SK-N-SH (cell line): ENCODE measurements at regions not wholly inside any gene's neighbourhood (a gene's known extent, or its start where the extent isn't known, plus 50 kb on each side); places are given as distances from the start of the nearest gene placed in this dataset.

Experiments
- CTCF ChIA-PET: fragments of 300-600, 350-600 bp; formaldehyde crosslinking; extraction: SDS; loops from one replicate; lab custom pipeline; 2021; lab: Yijun Ruan, JAX
- POLR2A ChIA-PET: fragments of 350-600 bp; sonication (Branson Sonifier 250); formaldehyde crosslinking; extraction: SDS; loops from one replicate; lab custom pipeline; 2020; ENCODE audit warnings: antibody characterized with exemption, inconsistent platforms; lab: Yijun Ruan, JAX
- DNase-seq: peaks from one replicate; pipeline ENCODE4 v3.0.0; 2012
- H2AFZ ChIP-seq: fragments of 200-600 bp; sonication (generic); 2 replicates; pipeline ENCODE4 v1.8.1; 2016; ENCODE audit warnings: antibody characterized with exemption, mild to moderate bottlenecking, low read depth
- H3F3A ChIP-seq: fragments of 200-600 bp; sonication (generic); replicated peaks from 2 replicates; pipeline ENCODE3; 2016; ENCODE audit warnings: antibody characterized with exemption, mild to moderate bottlenecking; ENCODE audit not compliant: insufficient read depth
- H3K27ac ChIP-seq, 2 experiments: fragments of 200-500 bp in 1 of 2; fragments of 200-600 bp in 1 of 2; sonication (Bioruptor generic) in 1 of 2; sonication (generic), shearing (Covaris generic) in 1 of 2; 2 replicates each; pipeline versions ENCODE4 v1.5.1 to v1.6.1; 2014 to 2016; ENCODE audit warnings: low read depth in 2 of 2, inconsistent platforms in 1 of 2, low read length in 1 of 2, mild to moderate bottlenecking in 1 of 2, mixed read lengths in 1 of 2
- H3K27me3 ChIP-seq: fragments of 200-600 bp; sonication (generic), shearing (Covaris generic); 2 replicates; pipeline ENCODE4 v1.6.1; 2016; ENCODE audit warnings: mixed run types; ENCODE audit not compliant: insufficient read depth
- H3K36me3 ChIP-seq, 2 experiments: fragments of 200-500 bp in 1 of 2; fragments of 200-600 bp in 1 of 2; sonication (Bioruptor generic) in 1 of 2; sonication (generic) in 1 of 2; replicated peaks in 1 of 2; 2 replicates each; pipeline versions ENCODE3 to v1.5.1; 2014 to 2016; ENCODE audit warnings: low read length in 1 of 2, mild to moderate bottlenecking in 1 of 2; ENCODE audit not compliant: insufficient read depth in 2 of 2, control insufficient read depth in 1 of 2
- H3K4me1 ChIP-seq, 2 experiments: fragments of 200-500 bp in 1 of 2; fragments of 200-600 bp in 1 of 2; sonication (Bioruptor generic) in 1 of 2; sonication (generic), shearing (Covaris generic) in 1 of 2; 2 replicates each; pipeline versions ENCODE4 v1.5.1 to v1.6.1; 2014 to 2016; ENCODE audit warnings: low read depth in 1 of 2, low read length in 1 of 2, mixed run types in 1 of 2; ENCODE audit not compliant: insufficient read depth in 2 of 2, control insufficient read depth in 1 of 2
- H3K4me2 ChIP-seq: fragments of 200-600 bp; sonication (generic), shearing (Covaris generic); 2 replicates; pipeline ENCODE4 v1.6.1; 2017; ENCODE audit warnings: mixed run types
- H3K4me3 ChIP-seq, 2 experiments: fragments of 200-500 bp in 1 of 2; fragments of 200-600 bp in 1 of 2; sonication (Bioruptor generic) in 1 of 2; sonication (generic), shearing (Covaris generic) in 1 of 2; 2 replicates each; pipeline versions ENCODE4 v1.5.1 to v1.8.1; 2014 to 2016; ENCODE audit warnings: low read depth in 2 of 2, inconsistent platforms in 1 of 2, low read length in 1 of 2, mild to moderate bottlenecking in 1 of 2, mixed read lengths in 1 of 2, moderate library complexity in 1 of 2
- H3K79me2 ChIP-seq: fragments of 200-600 bp; sonication (generic); 2 replicates; pipeline ENCODE4 v1.8.1; 2017; ENCODE audit warnings: mild to moderate bottlenecking; ENCODE audit not compliant: insufficient read depth
- H3K9ac ChIP-seq: fragments of 200-600 bp; sonication (generic); 2 replicates; pipeline ENCODE4 v1.6.1; 2017; ENCODE audit warnings: mixed run types
- H3K9me2 ChIP-seq: fragments of 200-600 bp; sonication (generic); 2 replicates; pipeline ENCODE4 v1.6.1; 2017; ENCODE audit warnings: mixed run types
- H3K9me3 ChIP-seq: fragments of 200-600 bp; sonication (generic); 2 replicates; pipeline ENCODE4 v1.6.1; 2017; ENCODE audit warnings: mixed run types, mild to moderate bottlenecking, moderate library complexity
- H4K20me1 ChIP-seq: fragments of 200-600 bp; sonication (generic); 2 replicates; pipeline ENCODE4 v1.6.1; 2017; ENCODE audit warnings: mild to moderate bottlenecking, mixed run types; ENCODE audit not compliant: insufficient read depth
- CHD2 ChIP-seq: fragments of 150-350 bp; IDR thresholded peaks from 2 replicates; pipeline ENCODE4 v1.6.1; 2018; ENCODE audit warnings: low read length; ENCODE audit not compliant: partially characterized antibody
- ELF1 ChIP-seq: IDR thresholded peaks from 2 replicates; pipeline ENCODE4 v1.4.0; 2012
- EZH2phosphoT487 ChIP-seq: fragments of 200-600 bp; sonication (generic); IDR thresholded peaks from 2 replicates; pipeline ENCODE4 v1.6.1; 2017; ENCODE audit warnings: low read depth, mixed run types, mild to moderate bottlenecking, antibody characterized with exemption, moderate library complexity, borderline replicate concordance
- FOXM1 ChIP-seq: IDR thresholded peaks from 2 replicates; pipeline ENCODE4 v1.4.0; 2012; ENCODE audit warnings: low read depth, mild to moderate bottlenecking
- JUND ChIP-seq: IDR thresholded peaks from 2 replicates; pipeline ENCODE4 v1.4.0; 2012
- MXI1 ChIP-seq: IDR thresholded peaks from 2 replicates; pipeline ENCODE4 v1.6.1; 2012; ENCODE audit warnings: mild to moderate bottlenecking, low read depth, low read length, improper control_type of control experiment
- NFIC ChIP-seq: IDR thresholded peaks from 2 replicates; pipeline ENCODE4 v1.4.0; 2012; ENCODE audit warnings: borderline replicate concordance
- NRF1 ChIP-seq: IDR thresholded peaks from 2 replicates; pipeline ENCODE4 v1.6.1; 2012; ENCODE audit warnings: low read depth, mild to moderate bottlenecking, low read length
- POLR2AphosphoS5 ChIP-seq: IDR thresholded peaks from 2 replicates; pipeline ENCODE4 v1.6.1; 2012; ENCODE audit warnings: low read depth, low read length
- RCOR1 ChIP-seq: fragments of 150-350 bp; IDR thresholded peaks from 2 replicates; pipeline ENCODE4 v1.6.1; 2017; ENCODE audit warnings: antibody characterized with exemption, low read length
- RFX5 ChIP-seq: IDR thresholded peaks from 2 replicates; pipeline ENCODE4 v1.6.1; 2012; ENCODE audit warnings: mild to moderate bottlenecking, improper control_type of control experiment, low read length
- TAF1 ChIP-seq: IDR thresholded peaks from 2 replicates; pipeline ENCODE4 v1.6.1; 2012; ENCODE audit warnings: low read depth, mild to moderate bottlenecking, low read length, moderate library complexity, borderline replicate concordance
- WGBS: methylation state at CpG from one replicate; pipeline ENCODE4 v1.1.6; 2017; ENCODE audit warnings: low lambda C conversion rate; 5-methylcytosine and 5-hydroxymethylcytosine counted together
- TF ChIP-seq, protein P1 (sequence below): IDR thresholded peaks from 2 replicates; pipeline ENCODE4 v1.4.0; 2012; ENCODE audit warnings: low read depth
- TF ChIP-seq, protein P2 (sequence below): fragments of 150-350 bp; IDR thresholded peaks from 2 replicates; pipeline ENCODE4 v1.6.1; 2017; ENCODE audit warnings: antibody characterized with exemption, low read length, low read depth, borderline replicate concordance
- TF ChIP-seq, protein P3 (sequence below): IDR thresholded peaks from 2 replicates; pipeline ENCODE4 v1.6.1; 2012; ENCODE audit warnings: mild to moderate bottlenecking, low read depth, low read length, moderate library complexity
- TF ChIP-seq, protein P4 (sequence below): fragments of 200-600 bp; sonication (generic); IDR thresholded peaks from 2 replicates; pipeline ENCODE4 v1.6.1; 2017; ENCODE audit warnings: antibody characterized with exemption, mild to moderate bottlenecking, moderate library complexity
- TF ChIP-seq, protein P5 (sequence below): IDR thresholded peaks from 2 replicates; pipeline ENCODE4 v1.4.0; 2012; ENCODE audit warnings: low read depth, borderline replicate concordance
- TF ChIP-seq, protein P6 (sequence below): fragments of 150-350 bp; IDR thresholded peaks from 2 replicates; pipeline ENCODE4 v1.6.1; 2016; ENCODE audit warnings: mild to moderate bottlenecking, low read depth, low read length

DNA sequence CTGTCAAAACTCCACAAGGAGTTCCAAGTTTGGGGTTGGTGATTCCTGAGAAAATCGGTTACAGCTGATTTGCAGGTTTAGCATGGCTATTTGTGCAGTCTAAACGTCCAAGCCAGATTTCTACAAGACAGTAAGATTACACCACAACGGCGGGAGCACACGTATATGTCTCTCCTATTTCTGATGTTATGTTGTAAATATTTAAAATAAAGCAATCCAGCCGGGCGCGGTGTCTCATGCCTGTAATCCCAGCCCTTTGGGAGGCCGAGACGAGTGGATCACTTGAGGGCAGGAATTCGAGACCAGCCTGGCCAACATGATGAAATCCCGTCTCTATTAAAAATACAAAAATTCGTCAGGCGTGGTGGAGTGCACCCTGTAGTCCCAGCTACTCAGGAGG is 106.8 kb upstream of the IGF1R start:
- Histone ChIP-seq H3K4me2 (no peak overlapping the region), H3K36me3 (no peaks in the 10 kb centered on the region), H3F3A (no peaks in the 10 kb centered on the region), H3K9ac (no peak overlapping the region), H3K9me2 (no peaks in the 10 kb centered on the region), H4K20me1 (no peaks in the 10 kb centered on the region), H3K79me2 (no peaks in the 10 kb centered on the region), H2AFZ (no peak overlapping the region), H3K27ac (no peak overlapping the region), H3K27me3 (peaks cover 25% of the 10 kb centered on the region; the same call in 1 of the 2 replicates), H3K4me1 (no peaks in the 10 kb centered on the region), H3K4me3 (no peak overlapping the region), H3K9me3 (no peaks in the 10 kb centered on the region)
- DNase-seq: no peak
- TF ChIP-seq, protein P1, sequence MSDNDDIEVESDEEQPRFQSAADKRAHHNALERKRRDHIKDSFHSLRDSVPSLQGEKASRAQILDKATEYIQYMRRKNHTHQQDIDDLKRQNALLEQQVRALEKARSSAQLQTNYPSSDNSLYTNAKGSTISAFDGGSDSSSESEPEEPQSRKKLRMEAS: no peak
- TF ChIP-seq NFIC (no peak), ELF1 (no peak), POLR2AphosphoS5 (no peak), RCOR1 (no peak), FOXM1 (no peak), MXI1 (no peak)
- TF ChIP-seq, protein P2, sequence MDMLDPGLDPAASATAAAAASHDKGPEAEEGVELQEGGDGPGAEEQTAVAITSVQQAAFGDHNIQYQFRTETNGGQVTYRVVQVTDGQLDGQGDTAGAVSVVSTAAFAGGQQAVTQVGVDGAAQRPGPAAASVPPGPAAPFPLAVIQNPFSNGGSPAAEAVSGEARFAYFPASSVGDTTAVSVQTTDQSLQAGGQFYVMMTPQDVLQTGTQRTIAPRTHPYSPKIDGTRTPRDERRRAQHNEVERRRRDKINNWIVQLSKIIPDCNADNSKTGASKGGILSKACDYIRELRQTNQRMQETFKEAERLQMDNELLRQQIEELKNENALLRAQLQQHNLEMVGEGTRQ: no peak
- TF ChIP-seq, protein P3, sequence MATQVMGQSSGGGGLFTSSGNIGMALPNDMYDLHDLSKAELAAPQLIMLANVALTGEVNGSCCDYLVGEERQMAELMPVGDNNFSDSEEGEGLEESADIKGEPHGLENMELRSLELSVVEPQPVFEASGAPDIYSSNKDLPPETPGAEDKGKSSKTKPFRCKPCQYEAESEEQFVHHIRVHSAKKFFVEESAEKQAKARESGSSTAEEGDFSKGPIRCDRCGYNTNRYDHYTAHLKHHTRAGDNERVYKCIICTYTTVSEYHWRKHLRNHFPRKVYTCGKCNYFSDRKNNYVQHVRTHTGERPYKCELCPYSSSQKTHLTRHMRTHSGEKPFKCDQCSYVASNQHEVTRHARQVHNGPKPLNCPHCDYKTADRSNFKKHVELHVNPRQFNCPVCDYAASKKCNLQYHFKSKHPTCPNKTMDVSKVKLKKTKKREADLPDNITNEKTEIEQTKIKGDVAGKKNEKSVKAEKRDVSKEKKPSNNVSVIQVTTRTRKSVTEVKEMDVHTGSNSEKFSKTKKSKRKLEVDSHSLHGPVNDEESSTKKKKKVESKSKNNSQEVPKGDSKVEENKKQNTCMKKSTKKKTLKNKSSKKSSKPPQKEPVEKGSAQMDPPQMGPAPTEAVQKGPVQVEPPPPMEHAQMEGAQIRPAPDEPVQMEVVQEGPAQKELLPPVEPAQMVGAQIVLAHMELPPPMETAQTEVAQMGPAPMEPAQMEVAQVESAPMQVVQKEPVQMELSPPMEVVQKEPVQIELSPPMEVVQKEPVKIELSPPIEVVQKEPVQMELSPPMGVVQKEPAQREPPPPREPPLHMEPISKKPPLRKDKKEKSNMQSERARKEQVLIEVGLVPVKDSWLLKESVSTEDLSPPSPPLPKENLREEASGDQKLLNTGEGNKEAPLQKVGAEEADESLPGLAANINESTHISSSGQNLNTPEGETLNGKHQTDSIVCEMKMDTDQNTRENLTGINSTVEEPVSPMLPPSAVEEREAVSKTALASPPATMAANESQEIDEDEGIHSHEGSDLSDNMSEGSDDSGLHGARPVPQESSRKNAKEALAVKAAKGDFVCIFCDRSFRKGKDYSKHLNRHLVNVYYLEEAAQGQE: no peak
- TF ChIP-seq, protein P4, sequence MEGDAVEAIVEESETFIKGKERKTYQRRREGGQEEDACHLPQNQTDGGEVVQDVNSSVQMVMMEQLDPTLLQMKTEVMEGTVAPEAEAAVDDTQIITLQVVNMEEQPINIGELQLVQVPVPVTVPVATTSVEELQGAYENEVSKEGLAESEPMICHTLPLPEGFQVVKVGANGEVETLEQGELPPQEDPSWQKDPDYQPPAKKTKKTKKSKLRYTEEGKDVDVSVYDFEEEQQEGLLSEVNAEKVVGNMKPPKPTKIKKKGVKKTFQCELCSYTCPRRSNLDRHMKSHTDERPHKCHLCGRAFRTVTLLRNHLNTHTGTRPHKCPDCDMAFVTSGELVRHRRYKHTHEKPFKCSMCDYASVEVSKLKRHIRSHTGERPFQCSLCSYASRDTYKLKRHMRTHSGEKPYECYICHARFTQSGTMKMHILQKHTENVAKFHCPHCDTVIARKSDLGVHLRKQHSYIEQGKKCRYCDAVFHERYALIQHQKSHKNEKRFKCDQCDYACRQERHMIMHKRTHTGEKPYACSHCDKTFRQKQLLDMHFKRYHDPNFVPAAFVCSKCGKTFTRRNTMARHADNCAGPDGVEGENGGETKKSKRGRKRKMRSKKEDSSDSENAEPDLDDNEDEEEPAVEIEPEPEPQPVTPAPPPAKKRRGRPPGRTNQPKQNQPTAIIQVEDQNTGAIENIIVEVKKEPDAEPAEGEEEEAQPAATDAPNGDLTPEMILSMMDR: no peak
- ChIA-PET POLR2A (no interaction called here), CTCF (interaction anchor here (1.9 kb wide), 1 partner anchor 22 kb away, joined by 10 read pairs; no protein-coding TSS in a partner anchor)
- 49% methylated on average over 14 of the region's 14 CpGs for WGBS

DNA sequence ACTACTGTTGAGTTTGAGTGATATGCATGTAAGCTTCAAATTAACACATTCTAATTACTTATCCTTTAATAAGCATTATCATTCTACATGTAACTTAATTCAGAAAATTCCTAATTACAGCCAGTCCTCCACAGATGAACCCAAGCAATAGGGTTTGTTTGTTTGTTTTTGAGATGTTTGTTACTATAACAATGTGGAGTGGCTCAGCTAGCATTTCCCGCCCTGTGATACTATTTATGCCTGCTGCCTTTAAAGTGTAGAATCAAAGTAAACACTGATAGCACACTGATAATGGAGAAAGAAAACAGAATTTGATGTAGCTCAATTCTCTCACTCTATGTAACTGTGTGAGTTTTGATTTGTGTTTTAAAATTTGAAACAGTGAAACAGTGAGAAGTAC is 105.1 kb upstream of the IGF1R start:
- Histone ChIP-seq H3K79me2 (no peaks in the 10 kb centered on the region), H3K4me2 (no peak overlapping the region)
- TF ChIP-seq EZH2phosphoT487 (no peak), JUND (no peak), RCOR1 (no peak), NRF1 (no peak), CHD2 (no peak), NFIC (no peak), ELF1 (no peak), TAF1 (no peak), RFX5 (no peak)
- TF ChIP-seq, protein P5, sequence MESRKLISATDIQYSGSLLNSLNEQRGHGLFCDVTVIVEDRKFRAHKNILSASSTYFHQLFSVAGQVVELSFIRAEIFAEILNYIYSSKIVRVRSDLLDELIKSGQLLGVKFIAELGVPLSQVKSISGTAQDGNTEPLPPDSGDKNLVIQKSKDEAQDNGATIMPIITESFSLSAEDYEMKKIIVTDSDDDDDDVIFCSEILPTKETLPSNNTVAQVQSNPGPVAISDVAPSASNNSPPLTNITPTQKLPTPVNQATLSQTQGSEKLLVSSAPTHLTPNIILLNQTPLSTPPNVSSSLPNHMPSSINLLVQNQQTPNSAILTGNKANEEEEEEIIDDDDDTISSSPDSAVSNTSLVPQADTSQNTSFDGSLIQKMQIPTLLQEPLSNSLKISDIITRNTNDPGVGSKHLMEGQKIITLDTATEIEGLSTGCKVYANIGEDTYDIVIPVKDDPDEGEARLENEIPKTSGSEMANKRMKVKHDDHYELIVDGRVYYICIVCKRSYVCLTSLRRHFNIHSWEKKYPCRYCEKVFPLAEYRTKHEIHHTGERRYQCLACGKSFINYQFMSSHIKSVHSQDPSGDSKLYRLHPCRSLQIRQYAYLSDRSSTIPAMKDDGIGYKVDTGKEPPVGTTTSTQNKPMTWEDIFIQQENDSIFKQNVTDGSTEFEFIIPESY: no peak
- TF ChIP-seq, protein P6, sequence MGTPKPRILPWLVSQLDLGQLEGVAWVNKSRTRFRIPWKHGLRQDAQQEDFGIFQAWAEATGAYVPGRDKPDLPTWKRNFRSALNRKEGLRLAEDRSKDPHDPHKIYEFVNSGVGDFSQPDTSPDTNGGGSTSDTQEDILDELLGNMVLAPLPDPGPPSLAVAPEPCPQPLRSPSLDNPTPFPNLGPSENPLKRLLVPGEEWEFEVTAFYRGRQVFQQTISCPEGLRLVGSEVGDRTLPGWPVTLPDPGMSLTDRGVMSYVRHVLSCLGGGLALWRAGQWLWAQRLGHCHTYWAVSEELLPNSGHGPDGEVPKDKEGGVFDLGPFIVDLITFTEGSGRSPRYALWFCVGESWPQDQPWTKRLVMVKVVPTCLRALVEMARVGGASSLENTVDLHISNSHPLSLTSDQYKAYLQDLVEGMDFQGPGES: no peak
- TF ChIP-seq, all 33 proteins: peak for 0
- no peaks in the 10 kb centered on the region for H3K36me3 ChIP-seq
- H3K9me2 ChIP-seq: no peaks in the 10 kb centered on the region
- DNase-seq: no peak
- H3K27ac ChIP-seq: no peak overlapping the region
- no peak overlapping the region for H3K9ac ChIP-seq
- peaks cover 0 to 6% of the 10 kb centered on the region in 2 experiments; a peak in 1 of 4 replicates for H3K4me1 ChIP-seq
- H2AFZ ChIP-seq: no peak overlapping the region
- ChIA-PET CTCF (interaction anchor here (1.2 to 1.9 kb wide), 4 partner anchors 24 to 338 kb away, joined by 3 to 10 read pairs (median 4); no protein-coding TSS in a partner anchor), POLR2A (no interaction called here)
- no peaks in the 10 kb centered on the region for H4K20me1 ChIP-seq
- H3K4me3 ChIP-seq: no peak overlapping the region
- 68% methylated on average over 1 of the region's 1 CpG for WGBS
- H3K9me3 ChIP-seq: no peaks in the 10 kb centered on the region
- peaks cover 35% of the 10 kb centered on the region; the same call in 1 of the 2 replicates for H3K27me3 ChIP-seq
- H3F3A ChIP-seq: no peaks in the 10 kb centered on the region
